SH-SY5Y (cell line): ENCODE measurements at regions not wholly inside any gene's neighbourhood (a gene's known extent, or its start where the extent isn't known, plus 50 kb on each side); places are given as distances from the start of the nearest gene placed in this dataset.

Source experiments
- GATA2 ChIP-seq: IDR thresholded peaks from 2 replicates; pipeline ENCODE4 v1.6.1; 2011; ENCODE audit warnings: mild to moderate bottlenecking, low read depth, low read length
- GATA3 ChIP-seq: IDR thresholded peaks from 2 replicates; pipeline ENCODE4 v1.6.1; 2011; ENCODE audit warnings: low read depth, mild to moderate bottlenecking, low read length, moderate library complexity

GRCh38 chr4:104795264-104795939 lies 300.7 kb upstream of the CXXC4 start:
- TF ChIP-seq GATA2 (no peak), GATA3 (no peak)
